ENCODE measurements at regions not wholly inside any gene's neighbourhood (a gene's known extent, or its start where the extent isn't known, plus 50 kb on each side); places are given as distances from the start of the nearest gene placed in this dataset.

DNA sequence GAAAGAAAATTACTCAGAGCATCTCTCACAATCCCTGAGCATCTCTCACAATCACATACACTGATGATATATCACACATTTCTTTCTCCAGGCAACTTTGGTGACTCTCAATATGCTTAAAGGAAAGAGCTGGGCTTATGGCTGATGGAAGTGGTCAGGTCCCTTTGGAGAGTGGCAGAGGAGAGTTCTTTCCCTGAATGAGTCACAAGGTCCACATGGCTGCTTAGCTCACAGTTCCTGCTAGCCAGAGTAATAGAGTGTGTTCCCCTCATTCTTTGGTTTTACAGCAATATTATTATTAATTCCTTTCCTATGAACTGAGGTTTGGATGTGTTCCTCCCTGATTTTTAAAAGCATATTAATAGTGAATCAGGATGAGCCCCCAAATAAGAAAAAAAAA is 287.4 kb downstream of the C7orf25 start:
- TF ChIP-seq CTCF (IDR thresholded peaks at IDR 0.05; ENCODE audit: borderline replicate concordance, extremely low read depth, low read length, poor library complexity, severe bottlenecking) (no peak), EZH2 (IDR thresholded peaks at IDR 0.05; ENCODE audit: borderline replicate concordance, low read depth, low read length, severe bottlenecking) (no peak)

Data from DND-41 (cell line).